ENCODE measurements at regions not wholly inside any gene's neighbourhood (a gene's known extent, or its start where the extent isn't known, plus 50 kb on each side); places are given as distances from the start of the nearest gene placed in this dataset.

- no peak for DNase-seq (ENCODE audit: low read depth in 1 of 2, low spot score in 1 of 2)
Measured at GRCh38 chr1:104801344-104801743, 1051.6 kb downstream of the AMY1C start.

GRCh38 chr1:104804147-104804546, 1054.4 kb downstream of the AMY1C start:
- no peak for TF ChIP-seq POLR2AphosphoS5 (IDR thresholded peaks at IDR 0.05; ENCODE audit: low read depth)
- TF ChIP-seq, protein P1, sequence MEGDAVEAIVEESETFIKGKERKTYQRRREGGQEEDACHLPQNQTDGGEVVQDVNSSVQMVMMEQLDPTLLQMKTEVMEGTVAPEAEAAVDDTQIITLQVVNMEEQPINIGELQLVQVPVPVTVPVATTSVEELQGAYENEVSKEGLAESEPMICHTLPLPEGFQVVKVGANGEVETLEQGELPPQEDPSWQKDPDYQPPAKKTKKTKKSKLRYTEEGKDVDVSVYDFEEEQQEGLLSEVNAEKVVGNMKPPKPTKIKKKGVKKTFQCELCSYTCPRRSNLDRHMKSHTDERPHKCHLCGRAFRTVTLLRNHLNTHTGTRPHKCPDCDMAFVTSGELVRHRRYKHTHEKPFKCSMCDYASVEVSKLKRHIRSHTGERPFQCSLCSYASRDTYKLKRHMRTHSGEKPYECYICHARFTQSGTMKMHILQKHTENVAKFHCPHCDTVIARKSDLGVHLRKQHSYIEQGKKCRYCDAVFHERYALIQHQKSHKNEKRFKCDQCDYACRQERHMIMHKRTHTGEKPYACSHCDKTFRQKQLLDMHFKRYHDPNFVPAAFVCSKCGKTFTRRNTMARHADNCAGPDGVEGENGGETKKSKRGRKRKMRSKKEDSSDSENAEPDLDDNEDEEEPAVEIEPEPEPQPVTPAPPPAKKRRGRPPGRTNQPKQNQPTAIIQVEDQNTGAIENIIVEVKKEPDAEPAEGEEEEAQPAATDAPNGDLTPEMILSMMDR (IDR thresholded peaks at IDR 0.05; ENCODE audit: insufficient read depth, low read length), result no peak
- TF ChIP-seq GABPA (IDR thresholded peaks at IDR 0.05; ENCODE audit: low read depth), result no peak
- no peak for TF ChIP-seq SPI1 (IDR thresholded peaks at IDR 0.05; ENCODE audit: borderline replicate concordance, low read depth)
- TF ChIP-seq, protein P2, sequence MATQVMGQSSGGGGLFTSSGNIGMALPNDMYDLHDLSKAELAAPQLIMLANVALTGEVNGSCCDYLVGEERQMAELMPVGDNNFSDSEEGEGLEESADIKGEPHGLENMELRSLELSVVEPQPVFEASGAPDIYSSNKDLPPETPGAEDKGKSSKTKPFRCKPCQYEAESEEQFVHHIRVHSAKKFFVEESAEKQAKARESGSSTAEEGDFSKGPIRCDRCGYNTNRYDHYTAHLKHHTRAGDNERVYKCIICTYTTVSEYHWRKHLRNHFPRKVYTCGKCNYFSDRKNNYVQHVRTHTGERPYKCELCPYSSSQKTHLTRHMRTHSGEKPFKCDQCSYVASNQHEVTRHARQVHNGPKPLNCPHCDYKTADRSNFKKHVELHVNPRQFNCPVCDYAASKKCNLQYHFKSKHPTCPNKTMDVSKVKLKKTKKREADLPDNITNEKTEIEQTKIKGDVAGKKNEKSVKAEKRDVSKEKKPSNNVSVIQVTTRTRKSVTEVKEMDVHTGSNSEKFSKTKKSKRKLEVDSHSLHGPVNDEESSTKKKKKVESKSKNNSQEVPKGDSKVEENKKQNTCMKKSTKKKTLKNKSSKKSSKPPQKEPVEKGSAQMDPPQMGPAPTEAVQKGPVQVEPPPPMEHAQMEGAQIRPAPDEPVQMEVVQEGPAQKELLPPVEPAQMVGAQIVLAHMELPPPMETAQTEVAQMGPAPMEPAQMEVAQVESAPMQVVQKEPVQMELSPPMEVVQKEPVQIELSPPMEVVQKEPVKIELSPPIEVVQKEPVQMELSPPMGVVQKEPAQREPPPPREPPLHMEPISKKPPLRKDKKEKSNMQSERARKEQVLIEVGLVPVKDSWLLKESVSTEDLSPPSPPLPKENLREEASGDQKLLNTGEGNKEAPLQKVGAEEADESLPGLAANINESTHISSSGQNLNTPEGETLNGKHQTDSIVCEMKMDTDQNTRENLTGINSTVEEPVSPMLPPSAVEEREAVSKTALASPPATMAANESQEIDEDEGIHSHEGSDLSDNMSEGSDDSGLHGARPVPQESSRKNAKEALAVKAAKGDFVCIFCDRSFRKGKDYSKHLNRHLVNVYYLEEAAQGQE (IDR thresholded peaks at IDR 0.05; ENCODE audit: insufficient replicate concordance, low read depth), result no peak
- Histone ChIP-seq H3K4me3 (replicated peaks; ENCODE audit: insufficient read depth, low read length) (no peak overlapping the region), H3K27ac (replicated peaks) (no peak overlapping the region), H3K27me3 (ENCODE audit: insufficient read depth, poor library complexity, severe bottlenecking) (no peaks in the 10 kb centered on the region)
- no peak for DNase-seq (ENCODE audit: low read depth in 1 of 2, low spot score in 1 of 2)

More at GRCh38 chr1:104801344-104801743, 1051.6 kb downstream of the AMY1C start:
- no peak for TF ChIP-seq POLR2AphosphoS5 (IDR thresholded peaks at IDR 0.05; ENCODE audit: low read depth)
- no peak for TF ChIP-seq SPI1 (IDR thresholded peaks at IDR 0.05; ENCODE audit: borderline replicate concordance, low read depth)
- TF ChIP-seq, protein P1 (IDR thresholded peaks at IDR 0.05; ENCODE audit: insufficient read depth, low read length), result no peak
- TF ChIP-seq GABPA (IDR thresholded peaks at IDR 0.05; ENCODE audit: low read depth), result no peak
- TF ChIP-seq, protein P2 (IDR thresholded peaks at IDR 0.05; ENCODE audit: insufficient replicate concordance, low read depth), result no peak
- Histone ChIP-seq H3K4me3 (replicated peaks; ENCODE audit: insufficient read depth, low read length) (no peak overlapping the region), H3K27me3 (ENCODE audit: insufficient read depth, poor library complexity, severe bottlenecking) (no peaks in the 10 kb centered on the region), H3K27ac (replicated peaks) (no peak overlapping the region)

- TF ChIP-seq GABPA (IDR thresholded peaks at IDR 0.05; ENCODE audit: low read depth), result no peak
- TF ChIP-seq, protein P1 (IDR thresholded peaks at IDR 0.05; ENCODE audit: insufficient read depth, low read length), result no peak
- no peak for TF ChIP-seq POLR2AphosphoS5 (IDR thresholded peaks at IDR 0.05; ENCODE audit: low read depth)
- no peak for TF ChIP-seq SPI1 (IDR thresholded peaks at IDR 0.05; ENCODE audit: borderline replicate concordance, low read depth)
- TF ChIP-seq, protein P2 (IDR thresholded peaks at IDR 0.05; ENCODE audit: insufficient replicate concordance, low read depth), result no peak
- no peaks in the 10 kb centered on the region for H3K27me3 ChIP-seq (ENCODE audit: insufficient read depth, poor library complexity, severe bottlenecking)
- no peak for DNase-seq (ENCODE audit: low read depth in 1 of 2, low spot score in 1 of 2)
- H3K4me3 ChIP-seq (replicated peaks; ENCODE audit: insufficient read depth, low read length), result no peak overlapping the region
- no peak overlapping the region for H3K27ac ChIP-seq (replicated peaks)
Measured at GRCh38 chr1:104807590-104807989, 1057.9 kb downstream of the AMY1C start.
